Uterus (tissue), 2 donors: ENCODE measurements at regions not wholly inside any gene's neighbourhood (a gene's known extent, or its start where the extent isn't known, plus 50 kb on each side); places are given as distances from the start of the nearest gene placed in this dataset.
"Not testable (repeated sequence)": the region's sequence is repeated elsewhere in the genome, so short reads cannot be mapped to it uniquely, and the experiment has no call there.

Source experiments
- CTCF ChIP-seq, 4 experiments: fragments of 200-600 bp in 2 of 4; fragments of 450-650 bp in 2 of 4; sonication (generic) in 2 of 4; IDR thresholded peaks; one replicate each; pipeline ENCODE4 v1.5.1; 2016 to 2019; ENCODE audit warnings: antibody characterized with exemption in 4 of 4, mild to moderate bottlenecking in 2 of 4, moderate library complexity in 1 of 4
- POLR2A ChIP-seq, 2 donors: fragments of 450-650 bp; IDR thresholded peaks; one replicate each; pipeline ENCODE4 v1.6.1; 2016; ENCODE audit warnings: antibody characterized with exemption in 2 of 2, mild to moderate bottlenecking in 1 of 2, moderate library complexity in 1 of 2

GRCh38 chr21:9978371-9978770 is 543.0 kb upstream of the TPTE start:
- TF ChIP-seq POLR2A, CTCF (IDR thresholded peaks at IDR 0.05): not testable (repeated sequence)
